GM13976 (cell line): ENCODE measurements at regions not wholly inside any gene's neighbourhood (a gene's known extent, or its start where the extent isn't known, plus 50 kb on each side); places are given as distances from the start of the nearest gene placed in this dataset.

ENCODE experiments used
- DNase-seq: peaks from one replicate; pipeline ENCODE4 v3.0.0; 2012; ENCODE audit warnings: low spot score
- CTCF ChIP-seq: IDR thresholded peaks from 2 replicates; pipeline ENCODE4 v1.5.1; 2012; ENCODE audit warnings: borderline replicate concordance, mild to moderate bottlenecking; ENCODE audit not compliant: insufficient read depth; ENCODE audit errors: extremely low read depth, missing control alignments, control extremely low read depth
- in situ Hi-C: fragments of 300-500 bp; cut with MboI; formaldehyde crosslinking; loops from one replicate; pipeline ENCODE4 v1.12.0; 2022; ENCODE audit warnings: low sequenced_read_pairs, mixed read lengths, inconsistent platforms; ENCODE audit not compliant: unreplicated experiment

GRCh38 chr11:92129811-92130210 lies 94.8 kb upstream of the FAT3 start:
- DNase-seq = no peak
- TF ChIP-seq CTCF = no peak

GRCh38 chr11:92128026-92128425 lies 96.6 kb upstream of the FAT3 start:
- TF ChIP-seq CTCF = no peak
- DNase-seq = no peak
- in situ Hi-C loops = no loop called here

More at GRCh38 chr11:92129811-92130210, 94.8 kb upstream of the FAT3 start:
- in situ Hi-C loops = no loop called here

GRCh38 chr11:92125321-92125720 lies 99.3 kb upstream of the FAT3 start:
- no peak for TF ChIP-seq CTCF
- in situ Hi-C loops = no loop called here
- DNase-seq = no peak

GRCh38 chr11:92123540-92123939 lies 101.1 kb upstream of the FAT3 start:
- in situ Hi-C loops = no loop called here
- no peak for TF ChIP-seq CTCF
- no peak for DNase-seq

DNA sequence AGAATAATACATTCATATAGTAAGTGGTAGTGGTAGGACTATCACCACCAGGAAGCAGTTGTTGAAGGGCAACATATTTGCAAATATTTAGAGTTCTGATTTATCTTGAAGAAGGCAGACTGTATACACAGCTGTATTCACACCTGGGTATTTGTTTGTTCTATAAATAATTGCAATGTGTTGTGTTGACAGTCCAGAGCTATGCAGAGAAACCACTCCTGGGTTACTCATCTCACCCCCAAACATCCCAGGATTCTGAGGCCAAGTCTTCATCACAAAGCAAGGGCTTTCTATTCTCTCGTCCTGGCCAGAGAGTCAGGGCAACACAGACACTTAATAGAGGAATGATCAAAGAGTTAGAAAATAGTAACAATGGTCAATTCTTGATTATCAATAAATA lies 102.1 kb upstream of the FAT3 start:
- in situ Hi-C loops = no loop called here
- no peak for TF ChIP-seq CTCF
- no peak for DNase-seq

- no peak for DNase-seq
- no peak for TF ChIP-seq CTCF
- in situ Hi-C loops = no loop called here
Measured at GRCh38 chr11:92111287-92111686, 113.3 kb upstream of the FAT3 start.

GRCh38 chr11:92109466-92109865 lies 115.2 kb upstream of the FAT3 start:
- no peak for DNase-seq
- in situ Hi-C loops = no loop called here
- TF ChIP-seq CTCF = no peak
